ENCODE measurements at regions not wholly inside any gene's neighbourhood (a gene's known extent, or its start where the extent isn't known, plus 50 kb on each side); places are given as distances from the start of the nearest gene placed in this dataset.

DNA sequence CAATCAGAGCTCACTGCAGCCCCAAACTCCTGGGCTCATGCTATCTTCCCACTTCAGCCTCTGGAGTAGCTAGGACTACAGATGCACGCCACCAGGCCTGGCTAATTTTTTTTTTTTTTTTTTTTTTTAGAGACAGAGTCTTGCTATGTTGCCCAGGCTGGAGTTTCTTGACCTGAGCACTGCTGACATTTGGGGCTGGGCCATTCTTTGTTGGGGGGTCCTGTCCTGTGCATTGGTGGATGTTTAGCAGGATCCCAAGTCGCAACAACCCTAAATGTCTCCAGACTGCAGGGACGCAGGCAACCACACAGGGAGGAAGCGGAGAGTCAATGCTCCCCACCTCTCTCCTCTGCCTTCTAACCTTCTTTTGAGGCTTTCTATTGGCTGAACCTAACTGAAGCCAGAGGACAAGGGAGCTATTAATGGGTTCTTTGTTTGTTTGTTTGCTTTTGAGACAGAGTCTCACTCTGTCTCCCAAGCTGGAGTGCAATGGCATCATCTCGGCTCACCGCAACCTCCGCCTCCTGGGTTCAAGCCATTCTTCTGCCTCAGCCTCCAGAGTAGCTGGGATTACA is 58.3 kb upstream of the ADGRE5 start:
- TF ChIP-seq, protein P1, sequence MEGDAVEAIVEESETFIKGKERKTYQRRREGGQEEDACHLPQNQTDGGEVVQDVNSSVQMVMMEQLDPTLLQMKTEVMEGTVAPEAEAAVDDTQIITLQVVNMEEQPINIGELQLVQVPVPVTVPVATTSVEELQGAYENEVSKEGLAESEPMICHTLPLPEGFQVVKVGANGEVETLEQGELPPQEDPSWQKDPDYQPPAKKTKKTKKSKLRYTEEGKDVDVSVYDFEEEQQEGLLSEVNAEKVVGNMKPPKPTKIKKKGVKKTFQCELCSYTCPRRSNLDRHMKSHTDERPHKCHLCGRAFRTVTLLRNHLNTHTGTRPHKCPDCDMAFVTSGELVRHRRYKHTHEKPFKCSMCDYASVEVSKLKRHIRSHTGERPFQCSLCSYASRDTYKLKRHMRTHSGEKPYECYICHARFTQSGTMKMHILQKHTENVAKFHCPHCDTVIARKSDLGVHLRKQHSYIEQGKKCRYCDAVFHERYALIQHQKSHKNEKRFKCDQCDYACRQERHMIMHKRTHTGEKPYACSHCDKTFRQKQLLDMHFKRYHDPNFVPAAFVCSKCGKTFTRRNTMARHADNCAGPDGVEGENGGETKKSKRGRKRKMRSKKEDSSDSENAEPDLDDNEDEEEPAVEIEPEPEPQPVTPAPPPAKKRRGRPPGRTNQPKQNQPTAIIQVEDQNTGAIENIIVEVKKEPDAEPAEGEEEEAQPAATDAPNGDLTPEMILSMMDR (IDR thresholded peaks at IDR 0.05; ENCODE audit: borderline replicate concordance, extremely low read depth, low read length, poor library complexity, severe bottlenecking) = no peak
- no peak for TF ChIP-seq EZH2 (IDR thresholded peaks at IDR 0.05; ENCODE audit: borderline replicate concordance, low read depth, low read length, severe bottlenecking)
